ENCODE measurements at regions not wholly inside any gene's neighbourhood (a gene's known extent, or its start where the extent isn't known, plus 50 kb on each side); places are given as distances from the start of the nearest gene placed in this dataset.

DNA sequence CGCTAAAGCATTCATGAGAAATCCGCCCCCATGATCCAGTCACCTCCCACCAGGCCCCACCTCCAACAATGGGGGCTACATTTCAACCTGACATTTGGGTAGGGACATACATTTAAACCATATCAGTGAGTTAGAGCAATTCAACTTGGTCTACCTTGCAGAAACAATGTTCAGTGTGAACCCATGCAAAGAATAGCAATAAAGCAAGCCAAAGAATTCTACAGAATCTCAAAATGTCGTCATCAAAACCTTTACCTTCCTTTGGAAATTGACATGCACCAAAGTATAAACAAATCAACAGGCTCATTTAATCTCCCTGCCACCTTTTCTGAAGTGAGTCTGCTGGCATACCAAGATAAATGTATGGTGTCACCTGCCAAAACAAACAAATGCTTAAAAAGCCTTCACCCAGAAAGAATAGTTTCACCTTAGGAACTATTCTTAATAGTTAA, 68.8 kb upstream of the ABLIM1 start (continued):
- TF ChIP-seq BCL11B (tag by site-specific recombination; IDR thresholded peaks at IDR 0.05; ENCODE audit: low read depth) (no peak), ZNF37A (tag by site-specific recombination; IDR thresholded peaks at IDR 0.05) (no peak), ZBTB1 (tag by site-specific recombination; IDR thresholded peaks at IDR 0.05) (no peak), ZFHX2 (tag by site-specific recombination; conservative IDR thresholded peaks at IDR 0.05) (peak; percentile 61), REPIN1 (tag by site-specific recombination; IDR thresholded peaks at IDR 0.05; ENCODE audit: low read depth) (no peak), KLF8 (tag by site-specific recombination; IDR thresholded peaks at IDR 0.05) (peak; percentile 81), SALL2 (tag by site-specific recombination; IDR thresholded peaks at IDR 0.05; ENCODE audit: borderline replicate concordance) (no peak), CTCF (tag by site-specific recombination; IDR thresholded peaks at IDR 0.05) (no peak), ZNF777 (tag by site-specific recombination; IDR thresholded peaks at IDR 0.05; ENCODE audit: borderline replicate concordance) (no peak), ZNF324 (tag by site-specific recombination; IDR thresholded peaks at IDR 0.05) (no peak; the same call in 1 of the 2 replicates), EGR2 (tag by site-specific recombination; IDR thresholded peaks at IDR 0.05; ENCODE audit: low read depth) (peak; percentile 50; the same call in 1 of the 2 replicates), ZNF624 (tag by site-specific recombination; IDR thresholded peaks at IDR 0.05) (no peak), ZNF610 (tag by site-specific recombination; IDR thresholded peaks at IDR 0.05; ENCODE audit: borderline replicate concordance) (no peak), ZNF138 (tag by site-specific recombination; IDR thresholded peaks at IDR 0.05; ENCODE audit: borderline replicate concordance) (no peak), SCRT1 (tag by site-specific recombination; IDR thresholded peaks at IDR 0.05; ENCODE audit: borderline replicate concordance) (peak; percentile 90; the same call in 1 of the 2 replicates), YY1 (tag by site-specific recombination; IDR thresholded peaks at IDR 0.05) (no peak), ZNF747 (tag by site-specific recombination; IDR thresholded peaks at IDR 0.05) (no peak), ZNF223 (tag by site-specific recombination; IDR thresholded peaks at IDR 0.05) (no peak), KLF7 (tag by site-specific recombination; IDR thresholded peaks at IDR 0.05; ENCODE audit: borderline replicate concordance) (no peak), ZNF302 (tag by site-specific recombination; IDR thresholded peaks at IDR 0.05; ENCODE audit: low read depth) (no peak), ZNF311 (tag by site-specific recombination; IDR thresholded peaks at IDR 0.05; ENCODE audit: borderline replicate concordance) (no peak), ZNF555 (tag by site-specific recombination; conservative IDR thresholded peaks at IDR 0.05) (no peak), ZNF146 (tag by site-specific recombination; IDR thresholded peaks at IDR 0.05) (no peak), GFI1B (tag by site-specific recombination; IDR thresholded peaks at IDR 0.05) (peak; percentile 66; the same call in 1 of the 2 replicates), ZNF510 (tag by site-specific recombination; IDR thresholded peaks at IDR 0.05; ENCODE audit: insufficient replicate concordance) (no peak), ZNF791 (tag by site-specific recombination; IDR thresholded peaks at IDR 0.05) (no peak)
- TF ChIP-seq, protein P1, sequence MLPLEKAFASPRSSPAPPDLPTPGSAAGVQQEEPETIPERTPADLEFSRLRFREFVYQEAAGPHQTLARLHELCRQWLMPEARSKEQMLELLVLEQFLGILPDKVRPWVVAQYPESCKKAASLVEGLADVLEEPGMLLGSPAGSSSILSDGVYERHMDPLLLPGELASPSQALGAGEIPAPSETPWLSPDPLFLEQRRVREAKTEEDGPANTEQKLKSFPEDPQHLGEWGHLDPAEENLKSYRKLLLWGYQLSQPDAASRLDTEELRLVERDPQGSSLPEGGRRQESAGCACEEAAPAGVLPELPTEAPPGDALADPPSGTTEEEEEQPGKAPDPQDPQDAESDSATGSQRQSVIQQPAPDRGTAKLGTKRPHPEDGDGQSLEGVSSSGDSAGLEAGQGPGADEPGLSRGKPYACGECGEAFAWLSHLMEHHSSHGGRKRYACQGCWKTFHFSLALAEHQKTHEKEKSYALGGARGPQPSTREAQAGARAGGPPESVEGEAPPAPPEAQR (tag by site-specific recombination; IDR thresholded peaks at IDR 0.05), result no peak
- TF ChIP-seq, protein P2, sequence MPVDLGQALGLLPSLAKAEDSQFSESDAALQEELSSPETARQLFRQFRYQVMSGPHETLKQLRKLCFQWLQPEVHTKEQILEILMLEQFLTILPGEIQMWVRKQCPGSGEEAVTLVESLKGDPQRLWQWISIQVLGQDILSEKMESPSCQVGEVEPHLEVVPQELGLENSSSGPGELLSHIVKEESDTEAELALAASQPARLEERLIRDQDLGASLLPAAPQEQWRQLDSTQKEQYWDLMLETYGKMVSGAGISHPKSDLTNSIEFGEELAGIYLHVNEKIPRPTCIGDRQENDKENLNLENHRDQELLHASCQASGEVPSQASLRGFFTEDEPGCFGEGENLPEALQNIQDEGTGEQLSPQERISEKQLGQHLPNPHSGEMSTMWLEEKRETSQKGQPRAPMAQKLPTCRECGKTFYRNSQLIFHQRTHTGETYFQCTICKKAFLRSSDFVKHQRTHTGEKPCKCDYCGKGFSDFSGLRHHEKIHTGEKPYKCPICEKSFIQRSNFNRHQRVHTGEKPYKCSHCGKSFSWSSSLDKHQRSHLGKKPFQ (tag by site-specific recombination; IDR thresholded peaks at IDR 0.05), result peak; percentile 80
- TF ChIP-seq, protein P3, sequence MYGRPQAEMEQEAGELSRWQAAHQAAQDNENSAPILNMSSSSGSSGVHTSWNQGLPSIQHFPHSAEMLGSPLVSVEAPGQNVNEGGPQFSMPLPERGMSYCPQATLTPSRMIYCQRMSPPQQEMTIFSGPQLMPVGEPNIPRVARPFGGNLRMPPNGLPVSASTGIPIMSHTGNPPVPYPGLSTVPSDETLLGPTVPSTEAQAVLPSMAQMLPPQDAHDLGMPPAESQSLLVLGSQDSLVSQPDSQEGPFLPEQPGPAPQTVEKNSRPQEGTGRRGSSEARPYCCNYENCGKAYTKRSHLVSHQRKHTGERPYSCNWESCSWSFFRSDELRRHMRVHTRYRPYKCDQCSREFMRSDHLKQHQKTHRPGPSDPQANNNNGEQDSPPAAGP (tag by site-specific recombination; IDR thresholded peaks at IDR 0.05), result no peak
- TF ChIP-seq, protein P4, sequence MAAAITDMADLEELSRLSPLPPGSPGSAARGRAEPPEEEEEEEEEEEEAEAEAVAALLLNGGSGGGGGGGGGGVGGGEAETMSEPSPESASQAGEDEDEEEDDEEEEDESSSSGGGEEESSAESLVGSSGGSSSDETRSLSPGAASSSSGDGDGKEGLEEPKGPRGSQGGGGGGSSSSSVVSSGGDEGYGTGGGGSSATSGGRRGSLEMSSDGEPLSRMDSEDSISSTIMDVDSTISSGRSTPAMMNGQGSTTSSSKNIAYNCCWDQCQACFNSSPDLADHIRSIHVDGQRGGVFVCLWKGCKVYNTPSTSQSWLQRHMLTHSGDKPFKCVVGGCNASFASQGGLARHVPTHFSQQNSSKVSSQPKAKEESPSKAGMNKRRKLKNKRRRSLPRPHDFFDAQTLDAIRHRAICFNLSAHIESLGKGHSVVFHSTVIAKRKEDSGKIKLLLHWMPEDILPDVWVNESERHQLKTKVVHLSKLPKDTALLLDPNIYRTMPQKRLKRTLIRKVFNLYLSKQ (tag by site-specific recombination; IDR thresholded peaks at IDR 0.05; ENCODE audit: borderline replicate concordance), result no peak
